DOHH2 (cell line): ENCODE measurements at regions not wholly inside any gene's neighbourhood (a gene's known extent, or its start where the extent isn't known, plus 50 kb on each side); places are given as distances from the start of the nearest gene placed in this dataset.

Source experiments
- EZH2phosphoT487 ChIP-seq: fragments of 200-600 bp; sonication (generic); IDR thresholded peaks from 2 replicates; pipeline ENCODE4 v1.6.1; 2017; ENCODE audit warnings: borderline replicate concordance, mild to moderate bottlenecking, antibody characterized with exemption, low read length, moderate library complexity, mixed read lengths
- TF ChIP-seq, protein P1 (sequence below): fragments of 200-600 bp; sonication (generic); IDR thresholded peaks from one replicate; pipeline ENCODE4 v1.5.1; 2014; ENCODE audit warnings: antibody characterized with exemption, mild to moderate bottlenecking, low read depth, low read length; ENCODE audit not compliant: poor library complexity, severe bottlenecking

DNA sequence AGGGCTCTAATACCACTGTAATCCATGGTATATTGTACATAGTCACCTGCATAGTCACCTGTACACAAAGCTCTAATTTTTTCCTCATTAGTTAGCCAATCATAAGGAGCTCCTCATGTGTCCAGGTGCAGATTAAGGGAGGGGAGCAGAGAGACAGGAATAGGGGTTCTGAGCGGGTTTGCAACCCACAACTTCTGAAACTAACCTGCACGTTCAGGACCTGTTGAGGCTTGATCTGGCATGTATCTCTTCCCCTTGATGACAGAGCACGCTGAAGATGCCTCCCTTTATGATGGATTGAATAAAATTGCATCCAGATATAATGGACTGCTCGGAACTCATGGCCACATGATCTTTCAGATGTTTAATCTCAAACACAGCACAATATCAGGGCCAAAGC, 144.0 kb upstream of the PRNP start:
- TF ChIP-seq, protein P1, sequence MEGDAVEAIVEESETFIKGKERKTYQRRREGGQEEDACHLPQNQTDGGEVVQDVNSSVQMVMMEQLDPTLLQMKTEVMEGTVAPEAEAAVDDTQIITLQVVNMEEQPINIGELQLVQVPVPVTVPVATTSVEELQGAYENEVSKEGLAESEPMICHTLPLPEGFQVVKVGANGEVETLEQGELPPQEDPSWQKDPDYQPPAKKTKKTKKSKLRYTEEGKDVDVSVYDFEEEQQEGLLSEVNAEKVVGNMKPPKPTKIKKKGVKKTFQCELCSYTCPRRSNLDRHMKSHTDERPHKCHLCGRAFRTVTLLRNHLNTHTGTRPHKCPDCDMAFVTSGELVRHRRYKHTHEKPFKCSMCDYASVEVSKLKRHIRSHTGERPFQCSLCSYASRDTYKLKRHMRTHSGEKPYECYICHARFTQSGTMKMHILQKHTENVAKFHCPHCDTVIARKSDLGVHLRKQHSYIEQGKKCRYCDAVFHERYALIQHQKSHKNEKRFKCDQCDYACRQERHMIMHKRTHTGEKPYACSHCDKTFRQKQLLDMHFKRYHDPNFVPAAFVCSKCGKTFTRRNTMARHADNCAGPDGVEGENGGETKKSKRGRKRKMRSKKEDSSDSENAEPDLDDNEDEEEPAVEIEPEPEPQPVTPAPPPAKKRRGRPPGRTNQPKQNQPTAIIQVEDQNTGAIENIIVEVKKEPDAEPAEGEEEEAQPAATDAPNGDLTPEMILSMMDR, result no peak
- no peak for TF ChIP-seq EZH2phosphoT487
